ENCODE measurements at regions not wholly inside any gene's neighbourhood (a gene's known extent, or its start where the extent isn't known, plus 50 kb on each side); places are given as distances from the start of the nearest gene placed in this dataset.
"Not testable (repeated sequence)": the region's sequence is repeated elsewhere in the genome, so short reads cannot be mapped to it uniquely, and the experiment has no call there.

GRCh38 chr9:81424431-81424830 is 264.9 kb downstream of the TLE1 start:
- 17 to 28% (median 23%) methylated on average over 1 of the region's 1 CpG for WGBS, 4 donors
- H3K4me1 ChIP-seq (replicated peaks in 1 of 2), result no peaks in the 10 kb centered on the region

GRCh38 chr9:81423589-81424326 is 265.6 kb downstream of the TLE1 start:
- intact Hi-C loops (cut with DNase I), result no loop called here
- Histone ChIP-seq H3K4me3 (no peak overlapping the region), H3K4me1 (replicated peaks in 1 of 2) (no peaks in the 10 kb centered on the region), H3K36me3 (replicated peaks in 1 of 2) (no peaks in the 10 kb centered on the region), H3K27ac (no peak overlapping the region), H3K9me3 (replicated peaks in 1 of 3) (peaks cover 3 to 10% (median 8%) of the 10 kb centered on the region in 3 donors), H3K27me3 (no peaks in the 10 kb centered on the region)
- TF ChIP-seq POLR2A (IDR thresholded peaks at IDR 0.05) (no peak), CTCF (IDR thresholded peaks at IDR 0.05) (no peak)
- DNase-seq, result no peak

More at GRCh38 chr9:81424431-81424830, 264.9 kb downstream of the TLE1 start:
- H3K36me3 ChIP-seq (replicated peaks in 1 of 2), result no peaks in the 10 kb centered on the region
- intact Hi-C loops (cut with DNase I), result no loop called here
- no peak overlapping the region for H3K4me3 ChIP-seq
- H3K27me3 ChIP-seq, result no peaks in the 10 kb centered on the region
- H3K9me3 ChIP-seq (replicated peaks in 1 of 3), result peaks cover 3 to 12% (median 8%) of the 10 kb centered on the region in 3 donors
- DNase-seq, result no peak
- TF ChIP-seq POLR2A (IDR thresholded peaks at IDR 0.05) (no peak), CTCF (IDR thresholded peaks at IDR 0.05) (no peak)
- no peak overlapping the region for H3K27ac ChIP-seq

GRCh38 chr9:81421090-81421489 is 268.3 kb downstream of the TLE1 start:
- H3K4me3 ChIP-seq; DNase-seq; H3K27me3 ChIP-seq; H3K9me3 ChIP-seq (replicated peaks in 1 of 3); H3K36me3 ChIP-seq (replicated peaks in 1 of 2); H3K4me1 ChIP-seq (replicated peaks in 1 of 2); intact Hi-C loops (cut with DNase I); H3K27ac ChIP-seq: not testable (repeated sequence)
- WGBS, 4 donors, result 77 to 91% (median 85%) methylated on average over 3 of the region's 3 CpGs

- TF ChIP-seq POLR2A (IDR thresholded peaks at IDR 0.05) (no peak), CTCF (IDR thresholded peaks at IDR 0.05) (no peak)
- 90 to 95% (median 94%) methylated on average over 1 of the region's 1 CpG for WGBS, 4 donors
- no peaks in the 10 kb centered on the region for H3K27me3 ChIP-seq
- DNase-seq, result no peak
- H3K9me3 ChIP-seq (replicated peaks in 1 of 3), result no peaks in the 10 kb centered on the region
- H3K4me3 ChIP-seq, result no peak overlapping the region
- intact Hi-C loops (cut with DNase I), result no loop called here
- H3K4me1 ChIP-seq (replicated peaks in 1 of 2), result no peaks in the 10 kb centered on the region
- H3K36me3 ChIP-seq (replicated peaks in 1 of 2), result no peaks in the 10 kb centered on the region
- no peak overlapping the region for H3K27ac ChIP-seq
These were observed 269.3 kb downstream of the TLE1 start for GRCh38 chr9:81420024-81420423.

- no peaks in the 10 kb centered on the region for H3K27me3 ChIP-seq
- H3K9me3 ChIP-seq (replicated peaks in 1 of 3), result no peaks in the 10 kb centered on the region
- TF ChIP-seq CTCF (IDR thresholded peaks at IDR 0.05) (no peak), POLR2A (IDR thresholded peaks at IDR 0.05) (no peak)
- H3K36me3 ChIP-seq (replicated peaks in 1 of 2), result no peaks in the 10 kb centered on the region
- DNase-seq, result no peak
- no peak overlapping the region for H3K4me3 ChIP-seq
- no peak overlapping the region for H3K27ac ChIP-seq
- intact Hi-C loops (cut with DNase I), result no loop called here
- H3K4me1 ChIP-seq (replicated peaks in 1 of 2), result no peaks in the 10 kb centered on the region
These were observed 271.4 kb downstream of the TLE1 start for GRCh38 chr9:81417941-81418340.

All from adrenal gland (tissue), 9 donors.